K562 (cell line): ENCODE measurements at regions not wholly inside any gene's neighbourhood (a gene's known extent, or its start where the extent isn't known, plus 50 kb on each side); places are given as distances from the start of the nearest gene placed in this dataset.

Experiments
- ARID1B ChIP-seq: fragments of 450-650 bp; IDR thresholded peaks from 2 replicates; pipeline ENCODE4 v1.6.1; 2016; ENCODE audit warnings: antibody characterized with exemption, mild to moderate bottlenecking, inconsistent platforms
- ARID2 ChIP-seq: fragments of 450-650 bp; IDR thresholded peaks from 2 replicates; pipeline ENCODE4 v1.6.1; 2017; ENCODE audit warnings: antibody characterized with exemption, mild to moderate bottlenecking
- ASH1L ChIP-seq: fragments of 450-650 bp; IDR thresholded peaks from 2 replicates; pipeline ENCODE4 v1.6.1; 2018; ENCODE audit warnings: borderline replicate concordance, mild to moderate bottlenecking, low read depth; ENCODE audit not compliant: partially characterized antibody
- CBFA2T3 ChIP-seq: fragments of 450-650 bp; IDR thresholded peaks from 2 replicates; pipeline ENCODE4 v1.6.1; 2017
- FUS ChIP-seq: fragments of 200-400 bp; formaldehyde crosslinking; optimal IDR thresholded peaks from 2 replicates; pipeline ENCODE3; 2017; ENCODE audit warnings: low read depth, low read length
- SIRT6 ChIP-seq: IDR thresholded peaks from one replicate; pipeline ENCODE4 v1.6.1; 2012; ENCODE audit warnings: low read depth, mild to moderate bottlenecking, control low read depth, inconsistent platforms, low read length, moderate library complexity
- TAL1 ChIP-seq: fragments of 450-650 bp; IDR thresholded peaks from 2 replicates; pipeline ENCODE4 v1.6.1; 2016; ENCODE audit warnings: mild to moderate bottlenecking
- YY1 ChIP-seq, 3 experiments: IDR thresholded peaks; 2 replicates each; pipeline ENCODE4 v1.6.1; 2011; ENCODE audit warnings: low read length in 2 of 3, mild to moderate bottlenecking in 2 of 3, moderate library complexity in 2 of 3, borderline replicate concordance in 1 of 3, control low read depth in 1 of 3, low read depth in 1 of 3; ENCODE audit not compliant: insufficient read depth in 3 of 3, insufficient replicate concordance in 2 of 3, control insufficient read depth in 1 of 3, insufficient read length in 1 of 3; ENCODE audit errors: extremely low read depth in 1 of 3
- TF ChIP-seq, protein P1 (sequence below), 2 experiments: IDR thresholded peaks in 1 of 2; conservative IDR thresholded peaks in 1 of 2; 2 replicates each; pipeline ENCODE4 v1.6.1; 2016; ENCODE audit warnings: low read depth in 2 of 2, mild to moderate bottlenecking in 1 of 2, missing compliant biosample characterization in 1 of 2, missing genetic modification characterization in 1 of 2, moderate library complexity in 1 of 2
- TF ChIP-seq, protein P2 (sequence below): fragments of 150-350 bp; IDR thresholded peaks from 2 replicates; pipeline ENCODE4 v1.6.1; 2014; ENCODE audit warnings: low read depth, mild to moderate bottlenecking, low read length, borderline replicate concordance

DNA sequence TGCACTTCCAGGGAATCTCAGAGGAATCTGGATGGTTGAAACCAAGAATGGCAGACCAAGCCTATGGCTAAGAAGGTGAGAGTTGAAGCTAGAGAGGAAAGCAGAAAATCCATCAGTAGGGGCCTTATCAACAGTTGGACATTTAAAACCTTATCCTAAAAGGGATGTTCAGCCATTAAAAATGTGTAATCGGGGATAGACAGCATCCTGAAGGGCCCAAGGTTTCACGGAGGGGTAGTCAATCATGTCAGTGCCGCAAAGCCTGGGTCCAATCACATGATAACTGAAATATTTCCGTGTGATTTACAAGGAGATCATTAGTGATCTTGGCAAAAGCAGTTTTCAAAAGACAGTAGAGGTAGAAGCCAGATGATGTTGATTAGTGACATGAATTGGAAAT is 61.9 kb upstream of the ELOVL6 start (continued):
- TF ChIP-seq, protein P1, sequence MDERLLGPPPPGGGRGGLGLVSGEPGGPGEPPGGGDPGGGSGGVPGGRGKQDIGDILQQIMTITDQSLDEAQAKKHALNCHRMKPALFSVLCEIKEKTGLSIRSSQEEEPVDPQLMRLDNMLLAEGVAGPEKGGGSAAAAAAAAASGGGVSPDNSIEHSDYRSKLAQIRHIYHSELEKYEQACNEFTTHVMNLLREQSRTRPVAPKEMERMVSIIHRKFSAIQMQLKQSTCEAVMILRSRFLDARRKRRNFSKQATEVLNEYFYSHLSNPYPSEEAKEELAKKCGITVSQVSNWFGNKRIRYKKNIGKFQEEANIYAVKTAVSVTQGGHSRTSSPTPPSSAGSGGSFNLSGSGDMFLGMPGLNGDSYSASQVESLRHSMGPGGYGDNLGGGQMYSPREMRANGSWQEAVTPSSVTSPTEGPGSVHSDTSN (CRISPR knock-in tag; IDR thresholded peaks at IDR 0.05; ENCODE audit: low read depth) = no peak
- TF ChIP-seq, protein P1 (tag; conservative IDR thresholded peaks at IDR 0.05; ENCODE audit: low read depth) = peak; percentile 61
- peak; percentile 27; the same call in 1 of the 2 replicates for TF ChIP-seq TAL1
- TF ChIP-seq FUS = no peak
- TF ChIP-seq CBFA2T3 = peak; percentile 58
- 0 out of 2 replicates have a peak, but pooled peaks have one; percentile 14 for TF ChIP-seq ARID1B
- TF ChIP-seq ARID2 = no peak
- no peak for TF ChIP-seq ASH1L
- TF ChIP-seq YY1 (IDR thresholded peaks at IDR 0.05; ENCODE audit: borderline replicate concordance in 1 of 3, control insufficient read depth in 1 of 3, extremely low read depth in 1 of 3, insufficient read depth in 3 of 3, insufficient read length in 1 of 3, insufficient replicate concordance in 2 of 3, low read depth in 1 of 3, low read length in 2 of 3) = no peak
- TF ChIP-seq SIRT6 = no peak
- TF ChIP-seq, protein P2, sequence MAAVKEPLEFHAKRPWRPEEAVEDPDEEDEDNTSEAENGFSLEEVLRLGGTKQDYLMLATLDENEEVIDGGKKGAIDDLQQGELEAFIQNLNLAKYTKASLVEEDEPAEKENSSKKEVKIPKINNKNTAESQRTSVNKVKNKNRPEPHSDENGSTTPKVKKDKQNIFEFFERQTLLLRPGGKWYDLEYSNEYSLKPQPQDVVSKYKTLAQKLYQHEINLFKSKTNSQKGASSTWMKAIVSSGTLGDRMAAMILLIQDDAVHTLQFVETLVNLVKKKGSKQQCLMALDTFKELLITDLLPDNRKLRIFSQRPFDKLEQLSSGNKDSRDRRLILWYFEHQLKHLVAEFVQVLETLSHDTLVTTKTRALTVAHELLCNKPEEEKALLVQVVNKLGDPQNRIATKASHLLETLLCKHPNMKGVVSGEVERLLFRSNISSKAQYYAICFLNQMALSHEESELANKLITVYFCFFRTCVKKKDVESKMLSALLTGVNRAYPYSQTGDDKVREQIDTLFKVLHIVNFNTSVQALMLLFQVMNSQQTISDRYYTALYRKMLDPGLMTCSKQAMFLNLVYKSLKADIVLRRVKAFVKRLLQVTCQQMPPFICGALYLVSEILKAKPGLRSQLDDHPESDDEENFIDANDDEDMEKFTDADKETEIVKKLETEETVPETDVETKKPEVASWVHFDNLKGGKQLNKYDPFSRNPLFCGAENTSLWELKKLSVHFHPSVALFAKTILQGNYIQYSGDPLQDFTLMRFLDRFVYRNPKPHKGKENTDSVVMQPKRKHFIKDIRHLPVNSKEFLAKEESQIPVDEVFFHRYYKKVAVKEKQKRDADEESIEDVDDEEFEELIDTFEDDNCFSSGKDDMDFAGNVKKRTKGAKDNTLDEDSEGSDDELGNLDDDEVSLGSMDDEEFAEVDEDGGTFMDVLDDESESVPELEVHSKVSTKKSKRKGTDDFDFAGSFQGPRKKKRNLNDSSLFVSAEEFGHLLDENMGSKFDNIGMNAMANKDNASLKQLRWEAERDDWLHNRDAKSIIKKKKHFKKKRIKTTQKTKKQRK = no peak
